GM13977 (cell line): ENCODE measurements at regions not wholly inside any gene's neighbourhood (a gene's known extent, or its start where the extent isn't known, plus 50 kb on each side); places are given as distances from the start of the nearest gene placed in this dataset.
"Not testable (repeated sequence)": the region's sequence is repeated elsewhere in the genome, so short reads cannot be mapped to it uniquely, and the experiment has no call there.

Source experiments
- DNase-seq: peaks from one replicate; pipeline ENCODE4 v3.0.0; 2012; ENCODE audit warnings: low spot score
- in situ Hi-C: fragments of 300-500 bp; cut with MboI; formaldehyde crosslinking; loops from one replicate; pipeline ENCODE4 v1.12.0; 2022; ENCODE audit warnings: low sequenced_read_pairs, low pct_unique_long_range_greater_than_20kb, mixed read lengths, inconsistent platforms; ENCODE audit not compliant: unreplicated experiment
- TF ChIP-seq, protein P1 (sequence below): IDR thresholded peaks from 2 replicates; pipeline ENCODE4 v1.5.1; 2012; ENCODE audit warnings: mild to moderate bottlenecking, control low read depth; ENCODE audit not compliant: insufficient read depth; ENCODE audit errors: extremely low read depth, missing control alignments

DNA sequence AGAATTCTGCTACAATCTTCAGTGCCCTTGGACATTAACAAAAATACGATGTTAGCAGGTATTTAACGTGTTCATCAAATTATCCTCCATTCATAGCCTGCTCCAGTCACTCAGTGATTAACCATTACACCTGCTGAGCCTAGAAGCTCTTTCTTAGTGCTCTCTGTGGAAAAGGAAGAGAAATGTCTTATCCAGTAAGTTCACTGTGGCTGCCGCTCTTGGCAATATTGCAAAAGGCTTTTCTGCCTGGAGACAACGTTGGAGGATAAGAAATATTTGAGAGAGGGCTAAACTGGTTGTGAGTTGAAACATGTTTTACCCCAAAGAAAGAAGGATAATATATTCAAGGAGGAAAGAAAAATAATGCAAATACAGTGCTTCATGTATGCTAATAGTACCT, 217.4 kb upstream of the HSF2 start:
- TF ChIP-seq, protein P1, sequence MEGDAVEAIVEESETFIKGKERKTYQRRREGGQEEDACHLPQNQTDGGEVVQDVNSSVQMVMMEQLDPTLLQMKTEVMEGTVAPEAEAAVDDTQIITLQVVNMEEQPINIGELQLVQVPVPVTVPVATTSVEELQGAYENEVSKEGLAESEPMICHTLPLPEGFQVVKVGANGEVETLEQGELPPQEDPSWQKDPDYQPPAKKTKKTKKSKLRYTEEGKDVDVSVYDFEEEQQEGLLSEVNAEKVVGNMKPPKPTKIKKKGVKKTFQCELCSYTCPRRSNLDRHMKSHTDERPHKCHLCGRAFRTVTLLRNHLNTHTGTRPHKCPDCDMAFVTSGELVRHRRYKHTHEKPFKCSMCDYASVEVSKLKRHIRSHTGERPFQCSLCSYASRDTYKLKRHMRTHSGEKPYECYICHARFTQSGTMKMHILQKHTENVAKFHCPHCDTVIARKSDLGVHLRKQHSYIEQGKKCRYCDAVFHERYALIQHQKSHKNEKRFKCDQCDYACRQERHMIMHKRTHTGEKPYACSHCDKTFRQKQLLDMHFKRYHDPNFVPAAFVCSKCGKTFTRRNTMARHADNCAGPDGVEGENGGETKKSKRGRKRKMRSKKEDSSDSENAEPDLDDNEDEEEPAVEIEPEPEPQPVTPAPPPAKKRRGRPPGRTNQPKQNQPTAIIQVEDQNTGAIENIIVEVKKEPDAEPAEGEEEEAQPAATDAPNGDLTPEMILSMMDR = no peak
- in situ Hi-C loops = no loop called here
- DNase-seq = no peak

DNA sequence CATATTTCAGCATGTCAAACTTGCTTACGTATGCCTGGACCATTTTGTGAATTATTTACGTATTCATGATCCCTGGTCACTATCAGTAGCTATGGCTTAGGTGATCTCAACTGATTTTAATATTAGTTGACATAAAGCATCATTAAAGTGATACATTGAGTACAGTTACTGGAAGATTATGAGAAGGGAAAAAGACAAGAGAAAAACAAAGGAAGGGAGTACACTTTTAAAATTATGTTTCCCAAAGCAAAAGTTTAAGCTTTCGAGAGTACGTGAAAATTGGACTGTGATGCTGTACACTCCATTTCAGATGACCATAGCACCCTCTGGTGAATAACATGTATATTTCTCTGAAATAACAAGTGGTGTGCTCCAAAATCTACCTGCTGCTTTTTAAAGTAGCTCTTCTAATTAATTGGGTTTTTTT, 215.0 kb upstream of the HSF2 start:
- DNase-seq = no peak
- TF ChIP-seq, protein P1 = no peak
- in situ Hi-C loops = no loop called here

DNA sequence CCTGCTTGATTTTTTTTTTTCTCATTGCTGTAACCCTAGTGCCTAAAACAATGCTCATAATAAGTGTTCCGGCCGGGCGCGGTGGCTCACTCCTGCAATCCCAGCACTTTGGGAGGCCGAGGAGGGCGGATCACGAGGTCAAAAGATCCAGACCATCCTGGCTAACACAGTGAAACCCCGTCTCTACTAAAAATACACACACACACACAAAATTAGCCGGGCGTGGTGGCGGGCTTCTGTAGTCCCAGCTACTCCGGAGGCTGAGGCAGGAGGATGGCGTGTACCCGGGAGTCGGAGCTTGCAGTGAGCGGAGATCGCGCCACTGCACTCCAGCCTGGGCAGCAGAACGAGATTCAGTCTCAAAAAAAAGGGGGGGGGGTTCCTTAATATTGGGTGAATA, 214.0 kb upstream of the HSF2 start:
- DNase-seq, in situ Hi-C loops: not testable (repeated sequence)

DNA sequence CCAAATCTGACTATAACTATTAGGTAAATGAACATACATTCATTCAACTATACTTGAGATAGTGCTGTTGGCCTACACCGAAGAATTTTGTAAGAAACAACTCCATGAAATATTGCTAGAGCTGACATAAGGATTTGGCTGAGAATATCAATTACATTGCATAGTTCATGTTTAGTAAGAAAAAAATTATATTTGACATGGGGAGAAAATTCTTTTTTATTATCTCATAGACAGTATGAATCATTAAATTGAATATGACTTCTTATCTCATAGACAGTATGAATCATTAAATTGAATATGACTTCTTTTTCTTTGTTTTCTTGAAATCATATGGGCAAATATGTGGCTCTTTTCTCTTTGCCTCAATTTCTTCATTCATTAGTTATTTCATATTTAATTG, 212.3 kb upstream of the HSF2 start:
- TF ChIP-seq, protein P1 = no peak
- in situ Hi-C loops = no loop called here
- no peak for DNase-seq

DNA sequence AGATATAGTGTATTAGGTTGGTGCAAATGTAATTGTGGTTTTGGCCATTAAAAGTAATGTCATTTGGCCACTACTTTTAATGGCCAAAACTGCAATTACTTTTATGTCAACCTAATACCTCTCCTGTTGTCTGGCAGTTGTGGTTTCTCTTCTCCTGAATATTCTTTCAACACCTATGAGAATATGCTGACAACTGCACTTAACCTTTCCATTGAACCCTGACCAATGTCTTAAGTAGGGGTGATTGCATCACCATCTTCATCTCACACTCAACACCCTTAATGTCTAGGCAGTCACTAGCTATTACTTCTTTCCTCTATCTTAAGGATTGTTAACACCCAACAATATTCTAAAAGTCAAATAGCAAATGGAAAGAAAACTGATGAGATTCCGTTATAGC, 200.5 kb upstream of the HSF2 start:
- no peak for DNase-seq
- in situ Hi-C loops = no loop called here
- TF ChIP-seq, protein P1 = no peak

DNA sequence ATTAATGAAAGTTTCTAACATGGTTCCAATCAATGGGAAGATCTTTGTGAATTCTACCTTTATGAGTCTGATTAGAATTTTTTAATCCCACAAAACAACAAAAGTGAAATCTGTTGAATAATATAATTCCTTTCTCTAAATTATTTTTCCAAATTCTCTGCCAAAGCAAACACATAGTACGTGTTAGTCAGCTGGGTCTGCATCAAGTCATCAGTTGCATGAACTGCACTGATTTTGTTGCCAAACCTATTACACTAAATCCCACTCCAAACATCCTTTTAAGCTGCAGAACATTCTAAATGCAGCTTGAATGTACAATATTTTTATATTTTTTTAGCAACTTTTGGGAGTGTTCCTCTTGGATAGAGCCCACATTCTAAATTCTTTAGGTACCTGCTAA, 199.0 kb upstream of the HSF2 start:
- in situ Hi-C loops = no loop called here
- no peak for DNase-seq
- TF ChIP-seq, protein P1 = no peak

DNA sequence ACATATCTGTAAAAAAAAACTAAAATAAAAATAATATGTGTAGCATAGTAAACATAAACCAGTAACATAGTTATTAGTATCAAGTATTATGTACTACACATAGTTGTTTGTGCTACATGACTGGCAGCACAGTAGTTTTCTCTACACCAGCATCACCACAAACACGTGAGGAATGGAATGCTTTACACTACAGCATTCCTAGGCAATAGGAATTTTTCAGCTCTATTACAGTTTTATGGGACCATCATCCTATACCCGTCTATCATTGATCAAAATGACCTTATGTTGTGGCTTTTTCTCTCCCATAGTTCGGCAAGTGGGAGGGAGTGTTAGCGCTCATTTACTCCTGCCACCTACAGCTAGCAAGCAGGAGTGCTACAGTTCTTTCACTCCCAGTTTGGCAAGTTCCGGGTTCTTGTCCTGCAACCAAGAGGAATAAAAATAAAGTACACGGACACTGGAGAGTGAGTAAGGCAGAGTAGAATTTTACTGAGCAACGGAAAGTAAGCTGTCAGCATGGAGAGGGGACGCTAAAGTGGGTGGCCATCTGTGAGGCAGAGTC, 196.8 kb upstream of the HSF2 start:
- TF ChIP-seq, protein P1 = no peak
- in situ Hi-C loops = no loop called here
- no peak for DNase-seq
